Activated CD4-positive, alpha-beta T cell treated with anti-CD3 and anti-CD28 coated beads for 1 hour (primary cell): ENCODE measurements at regions not wholly inside any gene's neighbourhood (a gene's known extent, or its start where the extent isn't known, plus 50 kb on each side); places are given as distances from the start of the nearest gene placed in this dataset.
"Not testable (repeated sequence)": the region's sequence is repeated elsewhere in the genome, so short reads cannot be mapped to it uniquely, and the experiment has no call there.

Experiments
- DNase-seq: peaks from one replicate; pipeline ENCODE4 v3.0.0-alpha.2; 2020

- DNase-seq, result no peak
Observed at GRCh38 chr11:69934861-69935494, 115.8 kb upstream of the FGF3 start.

- no peak for DNase-seq
Observed at GRCh38 chr11:69935941-69936505, 116.8 kb upstream of the FGF3 start.

GRCh38 chr11:69936771-69937170 is 117.6 kb upstream of the FGF3 start:
- no peak for DNase-seq

GRCh38 chr11:69938206-69938605 is 119.0 kb upstream of the FGF3 start:
- no peak for DNase-seq

- DNase-seq, result no peak
Observed at GRCh38 chr11:69939551-69940245, 120.5 kb upstream of the FGF3 start.

- DNase-seq, result no peak
Observed at GRCh38 chr11:69940246-69940610, 121.0 kb upstream of the FGF3 start.

- DNase-seq, result no peak
Observed at GRCh38 chr11:69941546-69942332, 122.5 kb upstream of the FGF3 start.

- no peak for DNase-seq
Observed at GRCh38 chr11:69942333-69942820, 123.2 kb upstream of the FGF3 start.

- DNase-seq, result no peak
Observed at GRCh38 chr11:69943066-69943465, 123.8 kb upstream of the FGF3 start.

GRCh38 chr11:69943506-69943905 is 124.3 kb upstream of the FGF3 start:
- DNase-seq, result no peak

- no peak for DNase-seq
Observed at GRCh38 chr11:69944146-69944795, 125.1 kb upstream of the FGF3 start.

GRCh38 chr11:69945157-69945556 is 125.9 kb upstream of the FGF3 start:
- DNase-seq, result no peak

- no peak for DNase-seq
Observed at GRCh38 chr11:69947059-69947792, 128.0 kb upstream of the FGF3 start.

GRCh38 chr11:69947793-69948255 is 128.6 kb upstream of the FGF3 start:
- no peak for DNase-seq

GRCh38 chr11:69948256-69949141 is 129.3 kb upstream of the FGF3 start:
- no peak for DNase-seq

- DNase-seq, result no peak
Observed at GRCh38 chr11:69949327-69949726, 128.8 kb upstream of the ANO1 start.

- no peak for DNase-seq
Observed at GRCh38 chr11:69950120-69950519, 128.0 kb upstream of the ANO1 start.

GRCh38 chr11:69950621-69951020 is 127.5 kb upstream of the ANO1 start:
- DNase-seq, result no peak

GRCh38 chr11:69951821-69952220 is 126.3 kb upstream of the ANO1 start:
- DNase-seq, result no peak

GRCh38 chr11:69952229-69952975 is 125.7 kb upstream of the ANO1 start:
- DNase-seq, result not testable (repeated sequence)
